ENCODE measurements at regions not wholly inside any gene's neighbourhood (a gene's known extent, or its start where the extent isn't known, plus 50 kb on each side); places are given as distances from the start of the nearest gene placed in this dataset.

GRCh38 chr3:139728414-139728813 lies 50.6 kb upstream of the NMNAT3 start:
- DNase-seq (ENCODE audit: low spot score) (no peak), FAIRE-seq (no peak), ATAC-seq (no peak)
- ChIA-PET CTCF (ENCODE audit: low intra/inter-chr PET ratio, low total read pairs) (no interaction called here), POLR2A (no interaction called here)
- Histone ChIP-seq H3K4me3 (replicated peaks in 1 of 3; ENCODE audit: insufficient read depth in 1 of 3, low read depth in 2 of 3, low read length in 3 of 3) (no peak overlapping the region), H3K27me3 (ENCODE audit: control insufficient read depth in 1 of 2, insufficient read depth in 2 of 2, low read length in 2 of 2) (no peaks in the 10 kb centered on the region; a peak in 1 of 5 replicates), H3K79me2 (ENCODE audit: insufficient read depth, low read length) (no peaks in the 10 kb centered on the region), H3K4me1 (ENCODE audit: insufficient read depth, low read length) (no peaks in the 10 kb centered on the region), H3K9me3 (ENCODE audit: low read length) (no peaks in the 10 kb centered on the region), H2AFZ (ENCODE audit: low read length) (no peak overlapping the region), H3K9ac (ENCODE audit: insufficient read depth, low read depth, low read length) (no peak overlapping the region), H4K20me1 (ENCODE audit: insufficient read depth, low read length) (no peaks in the 10 kb centered on the region), H3K27ac (ENCODE audit: extremely low read length, insufficient read depth, low read length) (no peak overlapping the region), H3K4me2 (ENCODE audit: low read depth, low read length) (no peak overlapping the region), H3K36me3 (replicated peaks in 1 of 2; ENCODE audit: control insufficient read depth in 1 of 2, insufficient read depth in 2 of 2, low read length in 2 of 2) (no peaks in the 10 kb centered on the region)
- in situ Hi-C loops (cut with HindIII; ENCODE audit: extremely low pct_ligation_motif_present, low pct_unique_long_range_greater_than_20kb) (no loop called here), intact Hi-C loops (cut with micrococcal nuclease; ENCODE audit: unreplicated experiment) (no loop called here)
- no TSS peak for BruUV-seq (replicated peaks)
- WGBS (ENCODE audit: low lambda C conversion rate) = 46% methylated on average over 5 of the region's 5 CpGs
- TF ChIP-seq RAD51 (IDR thresholded peaks at IDR 0.05; ENCODE audit: borderline replicate concordance) (no peak), POGK (CRISPR knock-in tag; conservative IDR thresholded peaks at IDR 0.05) (no peak), ZNF3 (CRISPR knock-in tag; IDR thresholded peaks at IDR 0.05) (no peak), RFX1 (IDR thresholded peaks at IDR 0.05) (no peak), ZNF292 (CRISPR knock-in tag; IDR thresholded peaks at IDR 0.05; ENCODE audit: borderline replicate concordance, low read depth) (no peak), MTF1 (CRISPR knock-in tag; IDR thresholded peaks at IDR 0.05) (no peak), MAFF (IDR thresholded peaks at IDR 0.05; ENCODE audit: low read depth, low read length) (no peak), DRAP1 (CRISPR knock-in tag; IDR thresholded peaks at IDR 0.05) (no peak), CHD4 (IDR thresholded peaks at IDR 0.05; ENCODE audit: borderline replicate concordance, low read length) (no peak)
